PC-9 (cell line): ENCODE measurements at regions not wholly inside any gene's neighbourhood (a gene's known extent, or its start where the extent isn't known, plus 50 kb on each side); places are given as distances from the start of the nearest gene placed in this dataset.

Source experiments
- EZH2 ChIP-seq: fragments of 200-600 bp; sonication (generic); IDR thresholded peaks from 2 replicates; pipeline ENCODE4 v1.8.0; 2017; ENCODE audit warnings: antibody characterized with exemption, low read depth
- TF ChIP-seq, protein P1 (sequence below): fragments of 200-600 bp; sonication (generic); conservative IDR thresholded peaks from 2 replicates; pipeline ENCODE4 v1.6.1; 2017; ENCODE audit warnings: mixed run types, antibody characterized with exemption, mild to moderate bottlenecking, moderate library complexity

DNA sequence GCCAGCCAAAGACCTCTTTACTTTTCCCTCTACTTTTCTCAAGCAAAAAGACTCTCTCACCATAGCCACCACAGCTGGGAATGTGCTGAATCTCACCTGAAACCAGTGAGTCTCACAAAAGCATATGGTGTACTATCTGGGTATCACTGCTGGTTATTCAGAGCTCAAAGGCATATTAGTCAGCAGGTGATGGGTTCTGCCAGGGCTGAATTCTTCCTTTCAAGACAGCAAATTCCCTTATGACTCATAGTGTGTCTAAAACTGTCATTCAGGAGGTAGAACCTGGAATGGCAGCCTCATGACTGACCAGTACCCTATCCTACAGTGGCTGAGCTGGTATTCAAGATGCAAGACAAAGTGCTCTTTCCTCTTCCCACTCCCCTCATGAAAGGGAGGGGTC is 2859.1 kb downstream of the PCDH9 start:
- TF ChIP-seq, protein P1, sequence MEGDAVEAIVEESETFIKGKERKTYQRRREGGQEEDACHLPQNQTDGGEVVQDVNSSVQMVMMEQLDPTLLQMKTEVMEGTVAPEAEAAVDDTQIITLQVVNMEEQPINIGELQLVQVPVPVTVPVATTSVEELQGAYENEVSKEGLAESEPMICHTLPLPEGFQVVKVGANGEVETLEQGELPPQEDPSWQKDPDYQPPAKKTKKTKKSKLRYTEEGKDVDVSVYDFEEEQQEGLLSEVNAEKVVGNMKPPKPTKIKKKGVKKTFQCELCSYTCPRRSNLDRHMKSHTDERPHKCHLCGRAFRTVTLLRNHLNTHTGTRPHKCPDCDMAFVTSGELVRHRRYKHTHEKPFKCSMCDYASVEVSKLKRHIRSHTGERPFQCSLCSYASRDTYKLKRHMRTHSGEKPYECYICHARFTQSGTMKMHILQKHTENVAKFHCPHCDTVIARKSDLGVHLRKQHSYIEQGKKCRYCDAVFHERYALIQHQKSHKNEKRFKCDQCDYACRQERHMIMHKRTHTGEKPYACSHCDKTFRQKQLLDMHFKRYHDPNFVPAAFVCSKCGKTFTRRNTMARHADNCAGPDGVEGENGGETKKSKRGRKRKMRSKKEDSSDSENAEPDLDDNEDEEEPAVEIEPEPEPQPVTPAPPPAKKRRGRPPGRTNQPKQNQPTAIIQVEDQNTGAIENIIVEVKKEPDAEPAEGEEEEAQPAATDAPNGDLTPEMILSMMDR = no peak
- TF ChIP-seq EZH2 = no peak
